HG03432 (cell line): ENCODE measurements at regions not wholly inside any gene's neighbourhood (a gene's known extent, or its start where the extent isn't known, plus 50 kb on each side); places are given as distances from the start of the nearest gene placed in this dataset.
"Not testable (repeated sequence)": the region's sequence is repeated elsewhere in the genome, so short reads cannot be mapped to it uniquely, and the experiment has no call there.

ENCODE experiments used
- ATAC-seq: cut with Tn5 transposase; IDR thresholded peaks from one replicate; pipeline ENCODE4 v1.9.1; 2021; ENCODE audit warnings: mild to moderate bottlenecking, moderate library complexity; ENCODE audit not compliant: unreplicated experiment

DNA sequence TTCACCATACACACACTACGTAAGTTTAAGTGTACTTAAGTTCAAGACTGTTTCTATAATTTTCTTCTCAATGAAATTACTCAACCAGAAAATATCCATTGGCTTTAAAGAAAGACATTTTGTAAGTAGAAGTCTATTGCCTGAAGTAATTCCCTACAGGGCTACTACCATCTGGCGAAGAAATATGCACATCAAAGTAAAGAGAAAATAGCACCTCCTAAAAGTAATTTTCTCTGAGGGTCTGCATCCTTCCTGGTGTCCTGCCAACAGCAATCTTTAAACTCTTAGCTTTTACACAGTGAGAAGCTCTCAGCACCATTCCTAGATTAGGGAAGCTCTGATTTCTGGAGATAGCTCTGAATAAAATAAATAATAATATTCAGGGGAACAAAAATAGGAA, 498.5 kb upstream of the TYRP1 start:
- no peak for ATAC-seq

GRCh38 chr9:12195456-12195855, 497.7 kb upstream of the TYRP1 start:
- ATAC-seq: no peak

- ATAC-seq: no peak
These were observed 488.7 kb upstream of the TYRP1 start for GRCh38 chr9:12204512-12204911.

GRCh38 chr9:12212860-12213259, 480.3 kb upstream of the TYRP1 start:
- no peak for ATAC-seq

DNA sequence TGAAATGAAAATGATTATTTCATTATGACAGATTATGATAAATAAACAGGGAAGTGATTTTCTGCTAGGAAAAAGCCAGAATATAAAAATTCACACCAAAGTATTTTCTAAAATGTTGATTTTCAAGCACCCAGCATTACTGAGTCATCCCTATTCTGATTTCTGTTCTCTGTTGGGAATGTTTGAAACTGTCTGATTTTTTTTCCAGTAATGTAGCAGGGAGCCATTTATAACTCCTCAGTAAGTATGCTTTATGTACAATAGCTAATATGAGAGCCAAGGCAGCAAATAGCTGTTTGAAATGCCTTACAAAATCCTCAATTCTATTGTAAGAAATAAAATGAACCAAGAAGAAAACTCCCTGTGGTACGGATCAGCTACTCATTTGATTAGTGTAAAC, 471.7 kb upstream of the TYRP1 start:
- ATAC-seq: no peak

GRCh38 chr9:12224449-12224848, 468.7 kb upstream of the TYRP1 start:
- ATAC-seq: no peak

DNA sequence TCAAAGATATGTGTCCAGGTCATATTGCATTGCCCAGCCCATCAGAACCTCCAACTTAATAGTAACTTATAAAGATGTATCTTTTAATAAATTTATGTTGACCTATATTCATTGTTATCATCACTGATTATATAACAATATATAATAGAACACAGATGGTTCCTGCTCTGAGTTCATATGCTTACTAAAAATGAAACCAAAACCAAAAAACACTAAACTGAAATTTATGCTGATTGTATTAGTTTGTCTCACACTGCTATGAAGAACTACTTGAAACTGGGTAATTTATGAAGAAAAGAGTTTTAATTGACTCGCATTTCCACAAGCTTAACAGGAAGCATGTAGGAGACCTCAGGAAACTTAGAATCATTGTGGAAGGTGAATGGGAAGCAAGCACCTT, 462.5 kb upstream of the TYRP1 start:
- peak; percentile 82 for ATAC-seq

DNA sequence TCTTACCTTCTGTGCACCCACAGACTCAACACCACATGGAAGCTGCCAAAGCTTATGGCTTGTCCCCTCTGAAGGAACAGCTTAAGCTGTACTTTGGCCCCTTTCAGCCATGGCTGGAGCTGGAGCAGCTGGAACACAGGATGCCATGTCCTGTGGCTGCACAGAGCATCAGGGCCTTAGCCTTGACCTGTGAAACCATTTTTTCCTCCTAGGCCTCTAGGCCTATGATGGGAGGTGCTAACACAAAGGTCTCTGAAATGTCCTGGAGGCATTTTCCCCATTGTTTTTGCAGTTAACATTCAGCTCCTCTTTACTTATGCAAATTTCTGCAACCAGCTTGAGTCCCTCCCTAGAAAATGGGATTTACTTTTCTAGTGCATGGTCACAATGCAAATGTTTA, 461.4 kb upstream of the TYRP1 start:
- no peak for ATAC-seq

DNA sequence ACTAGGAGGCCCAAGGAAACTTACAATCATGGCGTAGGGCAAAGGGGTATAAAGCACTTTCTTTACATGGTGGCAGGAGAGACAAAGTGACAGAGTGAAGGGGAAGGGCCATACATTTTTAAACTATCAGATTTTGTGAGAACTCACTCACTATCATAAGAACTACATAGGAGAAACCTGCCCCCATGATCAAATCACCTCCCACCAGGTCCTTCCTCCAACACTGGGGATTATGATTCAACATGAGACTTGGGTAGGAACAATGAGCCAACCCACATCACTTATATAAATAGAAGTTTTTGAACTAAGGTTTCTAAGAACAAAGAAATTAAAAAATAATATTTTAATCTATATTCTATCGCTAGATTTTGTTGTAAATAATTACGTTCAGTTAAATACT, 460.3 kb upstream of the TYRP1 start:
- no peak for ATAC-seq

DNA sequence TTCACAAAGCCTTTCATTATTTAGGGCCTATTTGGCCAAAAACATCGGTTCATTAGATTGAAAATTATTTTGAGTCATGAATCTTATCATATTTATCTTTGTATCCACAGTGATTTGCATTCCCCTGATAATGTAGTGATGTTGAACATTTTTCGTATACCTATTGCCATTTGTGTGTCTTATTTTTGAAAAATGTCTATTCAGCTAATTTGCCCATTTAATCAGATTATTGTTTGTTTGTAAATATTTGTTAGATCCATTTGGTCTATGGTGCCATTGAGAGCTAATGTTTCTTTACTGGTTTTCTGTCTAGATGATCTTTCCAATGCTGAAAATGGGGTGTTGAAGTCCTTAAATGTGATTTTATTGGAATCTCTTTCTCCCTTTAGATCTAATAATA, 439.2 kb upstream of the TYRP1 start:
- ATAC-seq: no peak

- no peak for ATAC-seq
These were observed 426.4 kb upstream of the TYRP1 start for GRCh38 chr9:12266758-12267157.

DNA sequence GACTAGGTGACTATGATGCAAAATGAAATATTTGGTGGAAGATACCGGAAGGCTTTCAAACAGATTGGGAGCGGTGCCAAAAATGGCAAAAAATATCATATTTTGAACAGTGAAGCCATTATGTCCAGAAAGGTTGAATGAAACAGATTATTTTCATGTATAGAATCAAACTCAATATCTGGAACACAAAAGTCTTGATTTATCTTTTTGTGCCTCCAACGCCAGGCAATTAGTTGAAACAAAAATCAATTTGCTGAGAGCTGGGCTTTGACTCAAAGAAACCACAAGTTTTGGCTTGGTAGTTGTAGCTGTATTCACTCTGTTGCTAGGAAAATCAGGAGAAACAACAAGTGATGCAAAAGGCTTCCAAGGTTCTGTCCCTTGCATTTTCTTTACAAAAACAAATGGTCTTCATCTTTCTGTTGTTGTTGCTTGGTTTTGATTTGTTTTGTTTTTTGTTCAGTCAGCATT, 421.7 kb upstream of the TYRP1 start:
- ATAC-seq: no peak

GRCh38 chr9:12272471-12273120, 420.6 kb upstream of the TYRP1 start:
- ATAC-seq: no peak

GRCh38 chr9:12274577-12274976, 418.6 kb upstream of the TYRP1 start:
- ATAC-seq: no peak

DNA sequence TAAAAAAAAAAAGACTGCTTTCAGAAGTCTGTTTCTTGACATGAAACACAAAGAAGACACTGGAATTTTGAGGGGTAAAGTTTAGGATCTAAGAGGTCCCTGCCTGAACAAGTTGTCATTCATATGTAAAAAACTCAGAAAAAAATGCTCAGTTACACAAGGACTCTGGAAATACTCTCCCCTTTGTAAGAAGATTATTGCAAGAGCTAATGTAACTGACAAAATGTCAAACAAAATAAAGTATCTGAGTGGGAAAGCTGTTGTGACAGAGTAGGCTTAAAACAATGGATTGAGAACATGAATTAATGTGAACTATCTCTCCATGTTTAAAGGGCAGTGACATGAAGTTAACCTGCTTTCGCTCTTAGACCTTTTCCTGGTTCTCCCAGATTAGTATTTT, 416.7 kb upstream of the TYRP1 start:
- ATAC-seq: no peak

GRCh38 chr9:12289711-12290110, 403.5 kb upstream of the TYRP1 start:
- no peak for ATAC-seq

DNA sequence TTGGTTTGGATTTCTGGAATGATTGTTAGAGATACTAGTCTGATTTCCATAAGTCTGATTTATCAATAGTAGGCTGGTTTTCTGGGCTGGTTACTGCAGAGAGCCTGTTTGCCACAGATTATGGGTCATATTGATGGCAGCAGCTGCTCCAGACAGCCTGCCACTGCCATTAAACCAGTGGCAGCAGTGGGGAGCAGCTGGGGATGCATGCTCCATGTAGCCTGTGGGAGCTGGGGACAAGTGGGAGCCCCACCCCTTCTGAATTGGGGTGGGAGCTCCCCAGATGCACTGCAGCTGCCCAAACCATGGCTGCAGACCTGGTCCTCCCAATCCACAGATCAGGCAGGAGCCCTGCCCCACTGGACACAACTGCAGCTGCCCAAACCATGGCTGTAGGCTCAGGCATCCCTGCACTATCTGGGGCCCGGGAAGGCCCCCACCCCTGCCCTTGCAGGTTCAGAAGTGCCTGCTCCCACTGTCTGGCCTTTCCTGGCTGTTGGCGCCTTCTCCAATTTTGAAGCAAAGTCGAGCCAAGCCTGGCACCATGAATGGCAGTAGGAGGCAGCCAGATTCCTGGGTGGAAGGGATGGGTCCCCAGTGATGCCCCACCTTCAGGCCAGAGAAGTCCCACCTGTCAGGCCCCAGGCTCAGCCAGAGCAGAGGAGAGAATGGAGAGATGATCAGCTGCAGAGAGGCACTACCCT, 402.9 kb upstream of the TYRP1 start:
- ATAC-seq: no peak

DNA sequence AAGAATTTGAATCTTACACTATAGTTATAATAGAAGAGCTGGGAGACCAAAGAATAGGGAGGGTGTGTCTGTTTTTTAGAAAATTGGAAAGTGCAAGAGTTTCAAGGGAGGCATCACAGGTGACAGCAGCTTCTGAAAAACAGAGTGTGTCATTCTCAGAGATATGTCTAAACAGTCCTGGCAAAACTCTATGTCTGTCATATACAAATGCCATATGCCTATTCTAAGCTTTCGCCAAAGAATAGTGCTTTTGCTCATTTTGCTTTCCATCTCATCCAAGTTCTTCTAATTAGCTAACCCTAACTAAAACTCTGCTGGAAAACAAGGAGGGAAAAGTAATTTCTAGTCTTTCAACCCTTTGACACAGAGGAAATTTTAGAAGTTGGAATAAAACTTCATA, 388.0 kb upstream of the TYRP1 start:
- ATAC-seq: no peak

- ATAC-seq: peak; percentile 85
These were observed 378.6 kb upstream of the TYRP1 start for GRCh38 chr9:12314589-12314988.

- ATAC-seq: no peak
These were observed 374.2 kb upstream of the TYRP1 start for GRCh38 chr9:12318732-12319685.

DNA sequence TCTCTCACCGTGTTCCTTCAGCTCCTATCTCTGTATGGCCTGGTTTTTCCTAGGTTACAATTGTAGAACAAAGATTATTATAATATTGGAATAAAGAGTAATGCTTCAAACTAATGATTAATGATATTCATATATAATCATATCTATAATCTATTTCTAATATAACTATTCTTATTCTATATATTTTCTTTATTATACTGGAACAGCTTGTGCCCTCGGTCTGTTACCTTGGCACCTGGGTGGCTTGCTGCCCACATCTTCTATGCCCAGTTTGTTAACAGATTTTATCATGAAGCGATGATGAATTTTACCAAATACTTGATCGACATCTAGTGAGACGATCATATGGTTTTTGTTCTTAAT, 363.6 kb upstream of the TYRP1 start:
- ATAC-seq: no peak

DNA sequence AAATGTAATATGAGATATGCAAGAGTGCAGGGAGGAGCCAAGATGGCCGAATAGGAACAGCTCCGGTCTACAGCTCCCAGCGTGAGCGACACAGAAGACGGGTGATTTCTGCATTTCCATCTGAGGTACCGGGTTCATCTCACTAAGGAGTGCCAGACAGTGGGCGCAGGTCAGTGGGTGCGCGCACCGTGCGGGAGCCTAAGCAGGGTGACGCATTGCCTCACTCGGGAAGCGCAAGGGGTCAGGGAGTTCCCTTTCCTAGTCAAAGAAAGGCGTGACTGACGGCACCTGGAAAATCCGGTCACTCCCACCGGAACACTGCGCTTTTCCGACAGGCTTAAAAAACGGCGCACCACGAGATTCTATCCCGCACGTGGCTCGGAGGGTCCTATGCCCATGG, 359.2 kb upstream of the TYRP1 start:
- not testable (repeated sequence) for ATAC-seq
